Memory B cell (primary cell): ENCODE measurements at regions not wholly inside any gene's neighbourhood (a gene's known extent, or its start where the extent isn't known, plus 50 kb on each side); places are given as distances from the start of the nearest gene placed in this dataset.
A peak's percentile ranks its signal among the peaks of the same experiment; 100 is the strongest.

Experiments used
- ATAC-seq: fragments of 150-1000 bp; cut with Tn5 transposase; 2 replicates; pipeline ENCODE4 v1.10.0; 2021; ENCODE audit warnings: low read depth, mild to moderate bottlenecking, moderate library complexity
- DNase-seq, 2 donors: peaks; one replicate each; pipeline ENCODE4 v3.0.0; 2022; ENCODE audit warnings: low spot score in 2 of 2
- H3K27ac Mint-ChIP-seq: one replicate; pipeline ENCODE4 v1.8.0; 2022; ENCODE audit warnings: mild to moderate bottlenecking, moderate library complexity, mixed read lengths
- H3K27me3 Mint-ChIP-seq: one replicate; pipeline ENCODE4 v1.8.0; 2022; ENCODE audit warnings: mixed read lengths
- H3K36me3 Mint-ChIP-seq: one replicate; pipeline ENCODE4 v1.8.0; 2022; ENCODE audit warnings: mild to moderate bottlenecking, mixed read lengths
- H3K4me1 Mint-ChIP-seq: one replicate; pipeline ENCODE4 v1.8.0; 2022; ENCODE audit warnings: mixed read lengths
- H3K4me3 Mint-ChIP-seq: one replicate; pipeline ENCODE4 v1.8.0; 2022; ENCODE audit warnings: mild to moderate bottlenecking, moderate library complexity, mixed read lengths
- H3K9me3 Mint-ChIP-seq: one replicate; pipeline ENCODE4 v1.8.0; 2022; ENCODE audit warnings: mixed read lengths

- Mint-ChIP-seq H3K36me3 (no peaks in the 10 kb centered on the region), H3K27me3 (no peaks in the 10 kb centered on the region)
- DNase-seq: no peak
Observed at GRCh38 chr5:125521289-125521688, 774.9 kb upstream of the ZNF608 start.

GRCh38 chr5:125525356-125525755 is 778.9 kb upstream of the ZNF608 start:
- no peak for ATAC-seq
- Mint-ChIP-seq H3K36me3 (no peaks in the 10 kb centered on the region), H3K27ac (no peak overlapping the region), H3K9me3 (peaks cover 2% of the 10 kb centered on the region), H3K27me3 (no peaks in the 10 kb centered on the region), H3K4me3 (no peak overlapping the region), H3K4me1 (no peaks in the 10 kb centered on the region)
- DNase-seq: no peak

More at GRCh38 chr5:125521289-125521688, 774.9 kb upstream of the ZNF608 start:
- Mint-ChIP-seq H3K9me3 (peaks cover 2% of the 10 kb centered on the region), H3K4me3 (no peak overlapping the region), H3K27ac (no peak overlapping the region), H3K4me1 (no peaks in the 10 kb centered on the region)
- ATAC-seq: no peak

GRCh38 chr5:125526966-125527365 is 780.5 kb upstream of the ZNF608 start:
- no peak for DNase-seq
- H3K4me3 Mint-ChIP-seq: no peak overlapping the region
- no peaks in the 10 kb centered on the region for H3K4me1 Mint-ChIP-seq
- no peaks in the 10 kb centered on the region for H3K27me3 Mint-ChIP-seq
- H3K9me3 Mint-ChIP-seq: no peaks in the 10 kb centered on the region
- no peak for ATAC-seq
- no peak overlapping the region for H3K27ac Mint-ChIP-seq
- no peaks in the 10 kb centered on the region for H3K36me3 Mint-ChIP-seq

GRCh38 chr5:125528881-125529280 is 782.4 kb upstream of the ZNF608 start:
- Mint-ChIP-seq H3K4me3 (no peak overlapping the region), H3K36me3 (no peaks in the 10 kb centered on the region), H3K27ac (no peak overlapping the region), H3K9me3 (no peaks in the 10 kb centered on the region), H3K27me3 (no peaks in the 10 kb centered on the region), H3K4me1 (no peaks in the 10 kb centered on the region)
- no peak for DNase-seq
- no peak for ATAC-seq

- no peak overlapping the region for H3K4me3 Mint-ChIP-seq
Observed at GRCh38 chr5:125530833-125531615, 784.6 kb upstream of the ZNF608 start.

GRCh38 chr5:125536095-125536494 is 789.7 kb upstream of the ZNF608 start:
- Mint-ChIP-seq H3K36me3 (peaks cover 6% of the 10 kb centered on the region), H3K4me3 (no peak overlapping the region), H3K9me3 (peaks cover 6% of the 10 kb centered on the region), H3K27me3 (no peaks in the 10 kb centered on the region), H3K4me1 (peaks cover 8% of the 10 kb centered on the region), H3K27ac (no peak overlapping the region)
- DNase-seq (no peak), ATAC-seq (peak; percentile 49)

More at GRCh38 chr5:125530833-125531615, 784.6 kb upstream of the ZNF608 start:
- H3K36me3 Mint-ChIP-seq: peaks cover 3% of the 10 kb centered on the region
- H3K27ac Mint-ChIP-seq: no peak overlapping the region
- peaks cover under 1% of the 10 kb centered on the region for H3K4me1 Mint-ChIP-seq
- DNase-seq (no peak), ATAC-seq (no peak)
- no peaks in the 10 kb centered on the region for H3K9me3 Mint-ChIP-seq
- H3K27me3 Mint-ChIP-seq: no peaks in the 10 kb centered on the region

- peaks cover 6% of the 10 kb centered on the region for H3K36me3 Mint-ChIP-seq
- H3K4me1 Mint-ChIP-seq: peaks cover 10% of the 10 kb centered on the region
- DNase-seq: no peak
- peaks cover 6% of the 10 kb centered on the region for H3K9me3 Mint-ChIP-seq
- H3K27ac Mint-ChIP-seq: no peak overlapping the region
- H3K4me3 Mint-ChIP-seq: no peak overlapping the region
- H3K27me3 Mint-ChIP-seq: no peaks in the 10 kb centered on the region
- ATAC-seq: no peak
Observed at GRCh38 chr5:125536582-125536981, 790.1 kb upstream of the ZNF608 start.

GRCh38 chr5:125537661-125538060 is 791.2 kb upstream of the ZNF608 start:
- peaks cover 10% of the 10 kb centered on the region for H3K4me1 Mint-ChIP-seq
- peaks cover 6% of the 10 kb centered on the region for H3K9me3 Mint-ChIP-seq
- H3K36me3 Mint-ChIP-seq: peaks cover 6% of the 10 kb centered on the region
- no peak for ATAC-seq
- no peak for DNase-seq
- no peaks in the 10 kb centered on the region for H3K27me3 Mint-ChIP-seq
- no peak overlapping the region for H3K27ac Mint-ChIP-seq
- no peak overlapping the region for H3K4me3 Mint-ChIP-seq

GRCh38 chr5:125538469-125538868 is 792.0 kb upstream of the ZNF608 start:
- ATAC-seq: no peak
- Mint-ChIP-seq H3K9me3 (peaks cover 6% of the 10 kb centered on the region), H3K4me3 (no peak overlapping the region), H3K4me1 (peaks cover 10% of the 10 kb centered on the region), H3K27ac (no peak overlapping the region), H3K36me3 (peaks cover 6% of the 10 kb centered on the region), H3K27me3 (no peaks in the 10 kb centered on the region)
- DNase-seq: no peak

- Mint-ChIP-seq H3K36me3 (peaks cover 2% of the 10 kb centered on the region), H3K27ac (peak overlapping the region; percentile 48), H3K9me3 (peaks cover 6% of the 10 kb centered on the region), H3K27me3 (no peaks in the 10 kb centered on the region), H3K4me3 (no peak overlapping the region), H3K4me1 (peaks cover 8% of the 10 kb centered on the region)
- peak; percentile 39 for ATAC-seq
- no peak for DNase-seq
Observed at GRCh38 chr5:125541085-125541484, 794.6 kb upstream of the ZNF608 start.

GRCh38 chr5:125549322-125549911 is 803.0 kb upstream of the ZNF608 start:
- no peaks in the 10 kb centered on the region for H3K4me1 Mint-ChIP-seq
- H3K27me3 Mint-ChIP-seq: no peaks in the 10 kb centered on the region
- H3K9me3 Mint-ChIP-seq: no peaks in the 10 kb centered on the region
- no peaks in the 10 kb centered on the region for H3K36me3 Mint-ChIP-seq
- DNase-seq (no peak), ATAC-seq (no peak)
- H3K27ac Mint-ChIP-seq: no peak overlapping the region
- no peak overlapping the region for H3K4me3 Mint-ChIP-seq

GRCh38 chr5:125550274-125550673 is 803.8 kb upstream of the ZNF608 start:
- Mint-ChIP-seq H3K27me3 (no peaks in the 10 kb centered on the region), H3K27ac (no peak overlapping the region)
- ATAC-seq: no peak

GRCh38 chr5:125551246-125551645 is 804.8 kb upstream of the ZNF608 start:
- no peak for ATAC-seq
- H3K9me3 Mint-ChIP-seq: no peaks in the 10 kb centered on the region
- no peak for DNase-seq
- H3K27ac Mint-ChIP-seq: no peak overlapping the region
- H3K4me1 Mint-ChIP-seq: no peaks in the 10 kb centered on the region
- no peaks in the 10 kb centered on the region for H3K27me3 Mint-ChIP-seq
- no peak overlapping the region for H3K4me3 Mint-ChIP-seq
- no peaks in the 10 kb centered on the region for H3K36me3 Mint-ChIP-seq

More at GRCh38 chr5:125550274-125550673, 803.8 kb upstream of the ZNF608 start:
- DNase-seq: no peak
- Mint-ChIP-seq H3K4me1 (no peaks in the 10 kb centered on the region), H3K9me3 (no peaks in the 10 kb centered on the region), H3K4me3 (no peak overlapping the region), H3K36me3 (no peaks in the 10 kb centered on the region)

GRCh38 chr5:125551797-125552196 is 805.4 kb upstream of the ZNF608 start:
- no peak for DNase-seq
- Mint-ChIP-seq H3K4me1 (no peaks in the 10 kb centered on the region), H3K36me3 (no peaks in the 10 kb centered on the region), H3K9me3 (no peaks in the 10 kb centered on the region), H3K27me3 (no peaks in the 10 kb centered on the region), H3K27ac (no peak overlapping the region), H3K4me3 (no peak overlapping the region)
- no peak for ATAC-seq

GRCh38 chr5:125552486-125552885 is 806.0 kb upstream of the ZNF608 start:
- Mint-ChIP-seq H3K27me3 (no peaks in the 10 kb centered on the region), H3K4me3 (no peak overlapping the region), H3K27ac (no peak overlapping the region), H3K36me3 (no peaks in the 10 kb centered on the region), H3K9me3 (no peaks in the 10 kb centered on the region), H3K4me1 (no peaks in the 10 kb centered on the region)
- ATAC-seq: no peak
- DNase-seq: no peak
